ENCODE measurements at regions not wholly inside any gene's neighbourhood (a gene's known extent, or its start where the extent isn't known, plus 50 kb on each side); places are given as distances from the start of the nearest gene placed in this dataset.

- no peak for TF ChIP-seq CTCF (conservative IDR thresholded peaks at IDR 0.05 in 1 of 2, IDR thresholded peaks at IDR 0.05 in 1 of 2; ENCODE audit: extremely low read depth in 1 of 2, insufficient read depth in 1 of 2, low read depth in 1 of 2, low read length in 2 of 2)
- TF ChIP-seq EZH2 (IDR thresholded peaks at IDR 0.05; ENCODE audit: borderline replicate concordance, low read length): no peak
These were observed 304.1 kb downstream of the TNS1 start for GRCh38 chr2:217698691-217699090.
